DOHH2 (cell line): ENCODE measurements at regions not wholly inside any gene's neighbourhood (a gene's known extent, or its start where the extent isn't known, plus 50 kb on each side); places are given as distances from the start of the nearest gene placed in this dataset.

Experiments used
- H3F3A ChIP-seq: fragments of 200-600 bp; sonication (generic), shearing (Covaris generic); 2 replicates; pipeline ENCODE4 v1.6.0; 2016; ENCODE audit warnings: antibody characterized with exemption, mild to moderate bottlenecking; ENCODE audit not compliant: control insufficient read depth, insufficient read depth
- H3K27ac ChIP-seq: fragments of 200-600 bp; sonication (generic); 2 replicates; pipeline ENCODE4 v1.5.1; 2014; ENCODE audit warnings: low read depth, mild to moderate bottlenecking, low read length, moderate library complexity
- H3K27me3 ChIP-seq: fragments of 200-600 bp; sonication (generic); 2 replicates; pipeline ENCODE4 v1.6.1; 2014; ENCODE audit warnings: mild to moderate bottlenecking, low read length, mixed read lengths; ENCODE audit not compliant: control insufficient read depth
- H3K36me3 ChIP-seq: fragments of 200-600 bp; sonication (generic); 2 replicates; pipeline ENCODE4 v1.6.1; 2014; ENCODE audit warnings: mild to moderate bottlenecking, low read length, moderate library complexity, mixed read lengths; ENCODE audit not compliant: control insufficient read depth
- H3K4me1 ChIP-seq: fragments of 200-600 bp; sonication (generic); 2 replicates; pipeline ENCODE4 v1.6.1; 2014; ENCODE audit warnings: mild to moderate bottlenecking, low read length, mixed read lengths; ENCODE audit not compliant: control insufficient read depth
- H3K4me2 ChIP-seq: fragments of 200-600 bp; sonication (generic); 2 replicates; pipeline ENCODE4 v1.6.0; 2014; ENCODE audit warnings: mild to moderate bottlenecking, low read length, moderate library complexity
- H3K4me3 ChIP-seq: fragments of 200-600 bp; sonication (generic); 2 replicates; pipeline ENCODE4 v1.5.1; 2014; ENCODE audit warnings: mild to moderate bottlenecking, low read length, mixed read lengths
- H3K79me2 ChIP-seq: fragments of 200-600 bp; sonication (generic); 2 replicates; pipeline ENCODE4 v1.6.1; 2014; ENCODE audit warnings: mild to moderate bottlenecking, low read length, mixed read lengths; ENCODE audit not compliant: control insufficient read depth
- H3K9me2 ChIP-seq: fragments of 200-600 bp; sonication (generic); replicated peaks from 2 replicates; pipeline ENCODE4 v1.6.1; 2014; ENCODE audit warnings: mild to moderate bottlenecking, low read length, mixed read lengths; ENCODE audit not compliant: control insufficient read depth
- H3K9me3 ChIP-seq: fragments of 200-600 bp; sonication (generic); 2 replicates; pipeline ENCODE4 v1.6.1; 2014; ENCODE audit warnings: antibody characterized with exemption, low read length, mixed read lengths; ENCODE audit not compliant: control insufficient read depth, insufficient read depth
- H4K20me1 ChIP-seq: fragments of 200-600 bp; sonication (generic); 2 replicates; pipeline ENCODE4 v1.6.0; 2014; ENCODE audit warnings: low read depth, mild to moderate bottlenecking, antibody characterized with exemption, low read length, moderate library complexity; ENCODE audit not compliant: control insufficient read depth, insufficient read depth
- EZH2phosphoT487 ChIP-seq: fragments of 200-600 bp; sonication (generic); IDR thresholded peaks from 2 replicates; pipeline ENCODE4 v1.6.1; 2017; ENCODE audit warnings: borderline replicate concordance, mild to moderate bottlenecking, antibody characterized with exemption, low read length, moderate library complexity, mixed read lengths
- TF ChIP-seq, protein P1 (sequence below): fragments of 200-600 bp; sonication (generic); IDR thresholded peaks from one replicate; pipeline ENCODE4 v1.5.1; 2014; ENCODE audit warnings: antibody characterized with exemption, mild to moderate bottlenecking, low read depth, low read length; ENCODE audit not compliant: poor library complexity, severe bottlenecking

DNA sequence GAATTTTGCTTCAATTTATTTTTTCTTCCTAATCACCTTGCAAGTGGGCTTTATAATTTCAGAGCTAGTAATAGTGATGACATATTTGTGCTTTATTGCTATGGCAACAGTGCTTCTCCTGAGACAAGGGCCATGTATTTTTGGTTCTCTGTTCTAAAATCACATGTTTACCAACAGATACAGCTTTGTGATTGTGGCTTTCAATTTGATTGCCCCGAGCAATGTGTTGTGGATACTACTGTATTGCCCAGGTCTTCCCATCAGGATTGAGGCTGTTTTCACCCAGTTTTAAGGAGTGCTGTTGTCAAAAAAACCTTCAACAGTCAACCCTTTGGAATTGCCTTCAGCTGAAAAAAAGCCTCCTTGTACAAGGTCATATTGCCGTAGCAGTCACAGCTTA is 841.4 kb upstream of the VRK2 start:
- no peaks in the 10 kb centered on the region for H3K27me3 ChIP-seq
- H3K9me2 ChIP-seq = no peaks in the 10 kb centered on the region; the same call in 1 of the 2 replicates
- H3K79me2 ChIP-seq = no peaks in the 10 kb centered on the region
- H3K4me1 ChIP-seq = no peaks in the 10 kb centered on the region
- no peaks in the 10 kb centered on the region for H4K20me1 ChIP-seq
- H3K4me2 ChIP-seq = no peak overlapping the region
- no peaks in the 10 kb centered on the region for H3F3A ChIP-seq
- H3K27ac ChIP-seq = no peak overlapping the region
- no peak overlapping the region for H3K4me3 ChIP-seq
- H3K9me3 ChIP-seq = no peaks in the 10 kb centered on the region
- TF ChIP-seq EZH2phosphoT487 = no peak
- TF ChIP-seq, protein P1, sequence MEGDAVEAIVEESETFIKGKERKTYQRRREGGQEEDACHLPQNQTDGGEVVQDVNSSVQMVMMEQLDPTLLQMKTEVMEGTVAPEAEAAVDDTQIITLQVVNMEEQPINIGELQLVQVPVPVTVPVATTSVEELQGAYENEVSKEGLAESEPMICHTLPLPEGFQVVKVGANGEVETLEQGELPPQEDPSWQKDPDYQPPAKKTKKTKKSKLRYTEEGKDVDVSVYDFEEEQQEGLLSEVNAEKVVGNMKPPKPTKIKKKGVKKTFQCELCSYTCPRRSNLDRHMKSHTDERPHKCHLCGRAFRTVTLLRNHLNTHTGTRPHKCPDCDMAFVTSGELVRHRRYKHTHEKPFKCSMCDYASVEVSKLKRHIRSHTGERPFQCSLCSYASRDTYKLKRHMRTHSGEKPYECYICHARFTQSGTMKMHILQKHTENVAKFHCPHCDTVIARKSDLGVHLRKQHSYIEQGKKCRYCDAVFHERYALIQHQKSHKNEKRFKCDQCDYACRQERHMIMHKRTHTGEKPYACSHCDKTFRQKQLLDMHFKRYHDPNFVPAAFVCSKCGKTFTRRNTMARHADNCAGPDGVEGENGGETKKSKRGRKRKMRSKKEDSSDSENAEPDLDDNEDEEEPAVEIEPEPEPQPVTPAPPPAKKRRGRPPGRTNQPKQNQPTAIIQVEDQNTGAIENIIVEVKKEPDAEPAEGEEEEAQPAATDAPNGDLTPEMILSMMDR = no peak
- H3K36me3 ChIP-seq = no peaks in the 10 kb centered on the region

DNA sequence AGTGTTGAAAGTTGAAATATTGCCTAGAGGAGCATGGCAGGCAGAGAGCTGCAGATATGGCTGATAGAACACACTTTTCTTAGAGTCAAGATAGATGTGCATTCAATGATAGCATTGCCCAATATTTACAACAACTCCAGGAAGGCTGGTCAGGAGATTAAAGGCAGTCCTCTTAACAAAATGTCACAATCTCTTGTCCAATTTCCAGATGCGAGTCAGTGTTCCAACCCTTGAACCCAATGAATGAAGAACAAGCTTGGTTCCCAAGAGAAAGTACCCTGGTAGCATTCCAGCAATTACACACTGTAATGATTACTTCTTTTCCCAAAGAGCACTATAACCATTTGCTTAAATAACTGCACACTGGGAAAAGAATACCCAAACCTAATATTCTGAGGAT is 839.4 kb upstream of the VRK2 start:
- H3K27ac ChIP-seq = no peak overlapping the region
- H4K20me1 ChIP-seq = no peaks in the 10 kb centered on the region
- H3K9me2 ChIP-seq = no peaks in the 10 kb centered on the region; the same call in 1 of the 2 replicates
- no peaks in the 10 kb centered on the region for H3K79me2 ChIP-seq
- H3K4me2 ChIP-seq = no peak overlapping the region
- no peaks in the 10 kb centered on the region for H3K9me3 ChIP-seq
- H3K4me1 ChIP-seq = no peaks in the 10 kb centered on the region
- no peaks in the 10 kb centered on the region for H3K36me3 ChIP-seq
- H3K4me3 ChIP-seq = no peak overlapping the region
- no peaks in the 10 kb centered on the region for H3F3A ChIP-seq
- no peak for TF ChIP-seq EZH2phosphoT487
- TF ChIP-seq, protein P1 = no peak
- no peaks in the 10 kb centered on the region for H3K27me3 ChIP-seq

DNA sequence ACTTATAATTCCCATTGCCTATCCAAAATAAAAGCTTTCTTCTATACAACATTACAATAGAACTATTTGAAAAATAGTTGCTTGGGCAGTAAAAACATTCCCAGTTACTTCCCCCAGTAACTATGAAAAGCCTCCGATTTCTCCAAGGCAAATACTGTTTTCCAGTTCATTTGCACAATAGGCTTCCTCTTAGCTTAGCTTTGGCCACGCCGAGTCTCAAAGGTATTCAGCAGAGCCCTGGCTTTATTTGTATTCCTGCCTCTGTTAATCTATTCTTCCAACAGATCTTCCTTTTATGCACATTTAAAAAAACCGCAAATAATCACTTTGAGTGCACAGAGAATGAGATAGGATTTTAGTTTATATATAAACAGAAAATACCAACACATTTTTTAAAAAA is 836.8 kb upstream of the VRK2 start:
- H4K20me1 ChIP-seq = no peaks in the 10 kb centered on the region
- no peaks in the 10 kb centered on the region for H3K36me3 ChIP-seq
- H3K4me1 ChIP-seq = no peaks in the 10 kb centered on the region
- no peaks in the 10 kb centered on the region for H3K9me2 ChIP-seq
- no peaks in the 10 kb centered on the region for H3K9me3 ChIP-seq
- TF ChIP-seq EZH2phosphoT487 = no peak
- TF ChIP-seq, protein P1 = no peak
- no peaks in the 10 kb centered on the region for H3F3A ChIP-seq
- no peak overlapping the region for H3K27ac ChIP-seq
- H3K4me2 ChIP-seq = no peak overlapping the region
- no peaks in the 10 kb centered on the region for H3K27me3 ChIP-seq
- H3K79me2 ChIP-seq = no peaks in the 10 kb centered on the region
- H3K4me3 ChIP-seq = no peak overlapping the region

DNA sequence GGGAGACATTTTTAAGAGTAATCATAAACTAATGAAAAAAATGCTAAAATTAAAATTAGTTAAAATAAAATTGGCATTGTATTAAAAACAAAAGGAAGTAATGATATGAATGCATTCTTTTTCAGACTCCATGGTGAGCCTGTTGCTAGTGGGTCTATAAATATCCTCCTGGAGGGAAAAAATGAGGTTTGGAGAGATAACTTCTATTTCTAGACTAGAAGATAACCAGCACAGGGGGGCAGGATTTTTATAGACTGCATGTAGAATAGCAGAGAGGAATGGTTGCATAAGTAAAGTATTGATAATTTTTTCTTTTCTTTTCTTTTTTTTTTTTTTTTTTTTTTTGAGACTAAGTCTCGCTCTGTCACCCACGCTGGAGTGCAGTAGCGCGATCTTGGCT is 835.8 kb upstream of the VRK2 start:
- H3K27me3 ChIP-seq = no peaks in the 10 kb centered on the region
- H3K4me1 ChIP-seq = no peaks in the 10 kb centered on the region
- H3K27ac ChIP-seq = no peak overlapping the region
- TF ChIP-seq, protein P1 = no peak
- TF ChIP-seq EZH2phosphoT487 = no peak
- no peak overlapping the region for H3K4me2 ChIP-seq
- no peaks in the 10 kb centered on the region for H3K79me2 ChIP-seq
- H3K36me3 ChIP-seq = no peaks in the 10 kb centered on the region
- H3K9me2 ChIP-seq = no peaks in the 10 kb centered on the region
- H3F3A ChIP-seq = no peaks in the 10 kb centered on the region
- no peaks in the 10 kb centered on the region for H3K9me3 ChIP-seq
- H4K20me1 ChIP-seq = no peaks in the 10 kb centered on the region
- no peak overlapping the region for H3K4me3 ChIP-seq
